Right lobe of liver (tissue), 4 donors: ENCODE measurements at regions not wholly inside any gene's neighbourhood (a gene's known extent, or its start where the extent isn't known, plus 50 kb on each side); places are given as distances from the start of the nearest gene placed in this dataset.
"Not testable (repeated sequence)": the region's sequence is repeated elsewhere in the genome, so short reads cannot be mapped to it uniquely, and the experiment has no call there.

ENCODE experiments used
- CTCF ChIP-seq, 4 donors: fragments of 200-600 bp in 3 of 4; fragments of 450-650 bp in 1 of 4; IDR thresholded peaks; one replicate each; pipeline versions ENCODE4 v1.5.1 to v1.8.0; 2016 to 2022; ENCODE audit warnings: antibody characterized with exemption in 4 of 4, mild to moderate bottlenecking in 2 of 4
- POLR2A ChIP-seq: fragments of 450-650 bp; IDR thresholded peaks from one replicate; pipeline ENCODE4 v1.6.1; 2017; ENCODE audit warnings: antibody characterized with exemption, mild to moderate bottlenecking
- donor health status: DM: no; HTN: no; CAD: no.
- donor health status: DM: no; HTN: no; CAD: no.
- donor health status: DM: no; HTN: yes; CAD: no.

DNA sequence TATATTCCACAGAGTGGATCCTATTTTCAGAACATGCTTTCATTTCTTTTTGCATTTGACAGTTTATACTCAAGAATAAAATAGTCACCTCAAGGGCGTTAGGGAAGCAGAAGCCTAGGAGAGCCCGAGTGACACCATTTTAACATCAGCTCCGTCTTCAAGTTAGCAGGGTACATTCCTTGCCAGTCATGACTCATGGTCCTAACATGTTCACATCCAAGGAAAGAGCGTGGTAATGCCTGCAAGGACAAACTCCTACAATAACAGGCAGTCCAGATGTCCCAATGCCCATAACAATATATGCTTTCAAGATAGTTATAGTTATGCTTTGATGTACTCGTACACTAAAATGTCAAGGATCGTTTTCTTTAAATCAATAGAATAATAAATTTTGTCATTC, 93.9 kb upstream of the FAM240B start:
- TF ChIP-seq CTCF (IDR thresholded peaks at IDR 0.05); POLR2A: not testable (repeated sequence)
